ENCODE measurements at regions not wholly inside any gene's neighbourhood (a gene's known extent, or its start where the extent isn't known, plus 50 kb on each side); places are given as distances from the start of the nearest gene placed in this dataset.

DNA sequence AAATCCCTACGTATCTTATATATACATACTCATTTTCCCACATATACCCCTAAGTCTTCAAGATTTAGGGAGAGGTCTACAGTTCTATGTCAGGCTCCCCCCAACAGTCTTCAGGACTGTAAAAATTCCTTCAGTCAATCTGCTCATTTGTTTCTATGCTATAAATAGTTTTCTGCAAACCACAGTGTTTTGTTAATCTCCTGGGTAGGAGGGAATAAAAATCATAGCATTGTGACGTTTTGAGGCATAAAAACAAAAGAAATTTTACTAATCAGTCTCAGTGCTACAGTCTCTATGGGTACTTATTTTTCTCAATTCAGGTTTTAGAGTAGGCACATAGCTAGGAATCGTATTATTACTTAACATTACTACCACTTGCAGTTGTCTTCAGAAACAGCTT is 552.8 kb upstream of the LRRC4C start:
- TF ChIP-seq POLR2A (IDR thresholded peaks at IDR 0.05) = no peak
- no peak for TF ChIP-seq CTCF (IDR thresholded peaks at IDR 0.05)
- TF ChIP-seq POLR2AphosphoS5 (IDR thresholded peaks at IDR 0.05) = no peak
- no peak for TF ChIP-seq EP300 (IDR thresholded peaks at IDR 0.05)

All from suprapubic skin (tissue), 4 donors.